SIG-M5 treated with dmso at 0.1 percent for 504 hours (cell line): ENCODE measurements at regions not wholly inside any gene's neighbourhood (a gene's known extent, or its start where the extent isn't known, plus 50 kb on each side); places are given as distances from the start of the nearest gene placed in this dataset.
"Not testable (repeated sequence)": the region's sequence is repeated elsewhere in the genome, so short reads cannot be mapped to it uniquely, and the experiment has no call there.

Experiments used
- DNase-seq: peaks from one replicate; lab custom pipeline; 2025; ENCODE audit not compliant: unreplicated experiment; lab: John Stamatoyannopoulos, UW

DNA sequence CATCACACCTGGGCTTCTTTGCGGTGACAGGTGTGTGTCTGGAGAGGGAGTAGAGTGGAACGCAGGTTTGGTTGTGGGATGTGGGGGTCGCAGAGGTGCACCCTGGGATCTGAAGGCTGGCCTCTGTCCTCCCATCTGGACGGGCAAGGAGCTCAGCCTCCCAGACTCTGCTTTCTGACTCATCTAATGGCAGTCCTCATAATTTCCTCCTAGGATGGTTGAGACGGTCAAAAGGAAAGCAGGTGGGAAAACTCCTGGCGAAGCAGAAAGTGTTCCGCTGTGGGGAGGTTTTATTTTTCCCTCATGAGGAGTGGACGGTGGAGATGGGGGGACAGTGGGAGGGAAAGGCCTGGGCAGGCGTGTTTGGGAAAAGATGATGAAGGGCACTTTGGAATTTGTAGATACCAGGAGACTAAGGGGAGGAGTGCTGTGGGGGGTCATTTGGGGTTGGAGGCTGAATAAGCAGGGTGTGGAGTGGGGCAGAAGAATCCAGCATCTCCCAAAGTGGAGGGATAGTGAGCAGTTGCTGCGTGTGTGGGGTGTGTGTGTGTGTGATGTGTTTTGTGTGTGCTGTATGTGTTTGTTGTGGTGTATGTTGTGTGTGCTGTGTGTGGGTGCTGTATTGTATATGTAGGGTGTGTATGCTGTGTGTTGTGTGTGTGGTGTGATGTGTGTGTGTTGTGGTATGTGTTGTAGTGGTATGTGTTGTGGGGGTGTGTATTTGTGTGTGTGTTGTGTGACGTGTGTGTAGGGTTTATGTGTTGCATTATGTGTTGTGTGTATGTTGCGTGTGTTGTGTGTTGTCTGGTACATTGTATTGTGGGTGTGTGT lies 97.2 kb upstream of the PODXL start:
- DNase-seq: no peak

DNA sequence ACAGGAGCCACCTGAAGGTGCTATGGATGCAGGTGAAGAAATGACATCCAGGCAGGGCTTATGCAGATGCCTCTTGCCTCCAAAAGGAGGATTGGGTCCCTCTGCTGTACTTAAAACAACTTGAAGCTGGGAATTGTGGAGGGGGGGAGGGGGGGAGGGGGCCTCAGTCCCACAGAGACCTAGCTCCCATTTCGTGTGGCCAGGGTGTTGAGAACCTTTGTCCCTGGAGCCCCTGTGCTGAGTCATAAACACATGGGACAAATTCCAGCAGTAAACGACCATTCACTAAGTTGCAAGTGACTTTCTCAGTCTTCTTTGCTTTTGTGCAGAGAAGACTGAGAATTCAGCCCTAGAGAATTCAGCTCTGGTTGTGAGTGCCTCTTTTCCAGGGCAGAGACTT lies 96.5 kb upstream of the PODXL start:
- DNase-seq: no peak

GRCh38 chr7:131652194-131652593 lies 95.8 kb upstream of the PODXL start:
- no peak for DNase-seq

DNA sequence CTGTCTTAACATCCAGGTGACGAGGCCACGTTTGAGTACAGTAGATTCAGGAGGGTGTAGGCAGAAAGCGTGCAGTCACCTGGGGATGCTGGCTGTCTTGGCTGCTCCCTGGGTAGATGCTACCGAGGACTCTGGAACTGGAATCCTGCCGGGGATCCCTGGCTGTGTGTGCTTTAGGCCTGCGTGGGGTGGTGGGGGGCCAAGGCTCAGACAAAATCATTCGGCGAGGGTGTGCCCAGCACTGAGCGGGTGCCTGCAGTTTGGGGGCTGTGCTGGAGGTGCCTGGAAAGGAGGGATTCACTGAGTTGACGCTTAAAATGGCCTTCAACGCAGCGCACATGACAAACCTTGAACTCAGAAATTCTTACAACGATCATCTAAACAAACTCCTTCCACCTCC lies 93.5 kb upstream of the PODXL start:
- no peak for DNase-seq

GRCh38 chr7:131649003-131649541 lies 92.6 kb upstream of the PODXL start:
- DNase-seq: no peak

DNA sequence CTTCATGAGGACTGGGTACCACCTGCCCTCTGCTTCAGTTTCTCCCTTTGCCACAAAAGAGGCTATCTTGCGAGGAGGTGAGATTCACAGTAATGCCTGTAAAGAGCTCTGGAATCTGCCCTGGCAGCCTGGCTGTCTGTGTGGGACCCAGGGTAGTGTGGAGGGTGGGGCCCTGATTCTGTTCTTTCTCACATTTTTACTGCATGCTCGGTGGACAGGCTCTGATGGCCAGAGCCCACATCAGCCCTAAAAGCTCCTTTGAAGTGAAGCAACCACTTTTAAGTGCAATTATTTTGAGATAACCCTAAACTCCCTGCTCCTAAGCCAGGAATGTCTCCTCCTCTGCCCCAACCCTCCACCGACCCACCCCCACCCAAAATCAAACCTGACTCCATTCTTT lies 92.1 kb upstream of the PODXL start:
- DNase-seq: no peak

GRCh38 chr7:131646203-131646602 lies 89.8 kb upstream of the PODXL start:
- no peak for DNase-seq

DNA sequence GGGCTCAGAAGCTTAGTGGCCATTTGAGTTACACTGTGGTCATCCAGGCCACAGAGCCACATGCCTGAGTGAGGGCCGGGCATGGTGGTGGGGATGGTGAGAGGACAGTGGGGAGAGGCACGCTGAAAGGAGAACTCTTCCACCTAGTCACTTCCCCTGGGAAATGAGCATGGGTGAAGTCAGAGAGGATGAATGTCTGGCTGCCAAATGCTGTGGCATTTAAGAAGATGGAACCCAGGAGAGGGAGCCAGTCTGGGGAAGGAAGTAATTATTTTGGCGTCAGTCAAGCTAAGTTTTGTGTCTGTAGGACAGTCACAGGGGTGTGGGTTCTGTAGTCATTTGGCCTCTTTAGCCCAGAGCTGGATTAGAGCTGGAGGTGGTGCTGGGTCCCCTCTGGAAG lies 86.0 kb upstream of the PODXL start:
- no peak for DNase-seq

DNA sequence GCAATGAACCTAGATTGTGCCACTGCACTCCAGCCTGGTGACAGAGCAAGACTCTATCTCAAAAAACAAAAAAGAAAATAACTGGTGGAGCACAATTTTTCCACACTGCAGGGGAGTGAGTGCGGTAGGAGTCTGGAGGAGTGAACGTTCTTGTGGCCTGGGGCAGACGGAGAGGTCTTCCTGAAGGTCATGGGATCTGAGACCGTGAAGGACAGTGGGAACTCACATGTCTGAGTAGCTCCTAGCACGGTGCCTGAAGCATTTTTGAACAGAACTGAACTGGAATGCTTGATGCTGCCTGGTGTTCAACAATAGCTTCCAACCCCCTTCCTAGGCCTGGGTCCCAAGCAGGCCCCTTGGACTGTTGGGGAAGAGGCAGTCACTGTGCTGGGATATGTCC lies 84.3 kb upstream of the PODXL start:
- DNase-seq: no peak

DNA sequence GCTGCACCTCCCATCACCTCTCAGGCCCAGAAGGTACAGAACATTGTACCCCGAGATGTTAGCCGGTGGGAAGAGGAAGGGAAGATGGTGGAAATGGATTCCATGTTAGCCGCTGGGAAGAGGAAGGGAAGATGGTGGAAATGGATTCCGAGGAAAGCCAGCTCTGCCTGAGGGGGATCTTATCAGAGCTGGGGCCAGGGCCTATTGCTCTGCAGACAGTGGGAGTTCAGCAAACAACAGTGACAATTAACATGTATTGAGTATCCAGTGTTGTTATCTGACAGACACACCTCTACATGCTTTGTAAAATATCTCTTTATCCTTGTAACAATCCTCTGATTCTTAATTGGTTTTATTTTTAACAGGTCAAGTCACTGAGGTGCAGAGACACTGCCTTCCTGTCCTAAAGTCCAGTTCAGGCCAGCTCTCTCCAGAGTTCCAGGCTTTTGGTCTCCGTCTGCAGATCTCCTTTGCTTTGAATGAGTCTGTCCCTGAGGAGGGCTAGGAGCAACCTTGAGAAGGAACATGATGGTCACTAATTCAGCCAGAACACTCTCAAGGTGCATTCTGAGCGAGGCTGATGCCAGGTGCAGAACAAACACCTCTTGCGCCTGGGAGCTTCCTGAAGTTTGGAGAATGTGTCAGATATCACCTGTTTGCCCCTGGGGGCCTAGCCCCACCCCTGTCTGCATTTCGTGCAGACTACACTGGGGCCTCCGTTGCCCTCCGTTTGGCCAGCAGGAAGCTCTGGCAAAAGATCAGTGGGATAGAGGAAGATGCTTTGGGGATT lies 82.4 kb upstream of the PODXL start:
- no peak for DNase-seq

DNA sequence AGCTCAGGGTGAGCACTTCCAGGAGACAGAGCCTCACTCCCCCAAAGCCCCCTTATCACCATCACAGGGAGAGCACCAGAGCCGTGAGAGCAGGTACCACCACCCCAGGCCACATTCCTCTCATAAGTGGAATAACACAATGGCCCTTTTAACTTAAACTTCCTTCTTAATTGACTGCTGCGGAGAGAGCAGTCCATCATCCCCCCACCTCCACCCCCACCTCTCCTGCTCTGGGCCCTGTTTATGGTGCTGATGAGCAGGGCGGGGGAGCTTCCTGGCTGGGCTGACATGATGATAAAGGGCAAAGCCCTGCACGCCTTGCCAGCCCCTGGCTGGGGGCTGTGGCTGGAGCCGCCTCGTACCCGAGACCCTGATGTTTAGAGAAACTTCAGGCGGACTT lies 81.4 kb upstream of the PODXL start:
- DNase-seq: no peak

DNA sequence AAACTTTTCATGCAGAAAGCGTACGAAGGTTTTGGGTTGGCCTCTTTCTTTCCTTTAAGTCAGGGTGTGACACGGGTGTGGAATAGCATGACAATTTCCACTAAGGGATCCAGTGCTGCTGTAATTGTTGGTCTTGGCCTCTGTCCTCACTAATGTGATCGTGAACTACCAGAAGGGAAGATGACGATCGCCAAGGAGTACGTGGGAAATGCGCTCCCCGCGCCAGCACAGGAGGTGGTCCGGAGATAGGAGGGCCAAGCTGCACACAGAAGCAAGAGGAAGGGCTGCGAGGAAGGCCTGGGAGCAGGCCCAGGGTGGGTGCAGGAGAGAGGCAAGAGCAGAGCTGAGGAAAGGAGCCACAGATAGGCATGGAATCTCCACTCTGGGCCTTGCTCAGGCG lies 79.7 kb upstream of the PODXL start:
- DNase-seq: no peak

GRCh38 chr7:131634197-131634596 lies 77.8 kb upstream of the PODXL start:
- DNase-seq: not testable (repeated sequence)

DNA sequence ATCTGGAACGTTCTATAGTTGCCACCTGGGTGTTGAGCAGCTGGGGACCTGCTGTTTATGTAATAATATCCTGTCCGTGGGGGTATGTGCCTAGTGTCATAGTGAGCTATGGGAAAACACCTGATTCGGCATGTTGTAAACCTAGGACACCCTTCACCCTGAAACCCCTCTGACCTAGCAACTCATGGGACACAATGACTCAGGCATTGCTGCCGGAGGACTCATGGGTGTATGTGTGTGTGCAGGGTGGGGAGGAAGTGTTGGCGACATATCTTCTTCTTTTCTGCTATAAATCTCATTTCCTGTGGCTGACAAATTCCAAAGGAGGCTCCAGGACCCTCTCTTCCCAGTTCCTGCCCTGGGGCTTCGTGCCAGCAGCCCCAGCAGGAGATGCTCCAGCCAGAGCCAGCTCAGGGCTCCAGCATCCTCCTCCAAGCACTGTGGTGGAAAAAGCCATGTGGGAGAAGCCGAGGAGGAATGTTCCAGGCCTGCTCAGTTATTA lies 77.0 kb upstream of the PODXL start:
- no peak for DNase-seq

- no peak for DNase-seq
Observed at GRCh38 chr7:131630427-131630826, 74.0 kb upstream of the PODXL start.

DNA sequence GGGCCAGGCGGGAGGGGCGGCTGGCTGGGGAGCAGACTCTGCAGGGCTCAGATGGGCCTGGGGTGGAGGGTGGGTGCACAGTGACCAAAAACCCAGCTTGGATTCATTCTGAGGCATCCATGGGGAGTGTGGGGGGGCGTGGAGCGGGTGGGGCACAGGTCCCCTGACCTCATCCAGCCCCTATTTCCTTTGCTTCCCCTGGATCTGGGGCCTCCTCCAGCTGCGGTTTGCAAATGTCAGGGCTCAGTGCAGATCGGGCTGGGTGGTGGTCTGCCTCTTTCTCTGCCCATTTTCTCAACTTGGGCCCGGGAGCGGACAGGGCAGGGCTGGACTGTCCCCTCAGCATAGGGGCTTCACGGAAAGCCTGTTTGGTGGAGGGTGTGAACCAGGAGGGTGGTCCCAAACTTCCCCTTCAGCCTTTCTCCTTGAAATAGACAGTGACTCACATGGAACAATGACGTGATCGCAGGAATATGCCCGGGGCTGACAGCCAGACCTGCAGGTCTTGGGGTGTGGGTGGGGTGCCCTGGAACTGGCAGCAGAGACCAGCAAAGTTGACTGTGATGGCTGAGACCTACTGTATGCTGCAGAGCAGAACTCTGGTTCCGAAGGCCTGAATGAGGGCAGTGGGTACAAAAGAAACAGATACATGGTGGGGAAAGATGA lies 72.9 kb upstream of the PODXL start:
- DNase-seq: no peak

DNA sequence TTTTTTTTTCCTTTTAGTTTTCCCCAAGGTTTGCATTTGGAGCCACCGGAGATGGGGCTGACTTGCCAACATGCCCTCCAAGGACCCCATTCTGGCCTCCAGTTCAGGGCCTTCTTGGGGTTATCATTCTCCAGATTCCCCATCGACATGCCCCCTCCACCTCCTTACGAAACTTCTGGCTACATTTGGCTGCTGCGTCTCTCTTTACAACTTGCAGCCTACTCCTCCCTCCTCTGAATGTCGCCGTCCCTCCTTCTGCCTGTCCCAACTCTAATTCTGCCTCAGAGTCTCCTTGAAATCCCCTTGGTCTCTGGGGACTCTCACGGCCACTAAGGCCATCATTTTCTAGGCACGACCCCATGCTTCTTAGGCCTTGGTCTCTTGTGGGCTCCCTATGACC lies 72.2 kb upstream of the PODXL start:
- no peak for DNase-seq

DNA sequence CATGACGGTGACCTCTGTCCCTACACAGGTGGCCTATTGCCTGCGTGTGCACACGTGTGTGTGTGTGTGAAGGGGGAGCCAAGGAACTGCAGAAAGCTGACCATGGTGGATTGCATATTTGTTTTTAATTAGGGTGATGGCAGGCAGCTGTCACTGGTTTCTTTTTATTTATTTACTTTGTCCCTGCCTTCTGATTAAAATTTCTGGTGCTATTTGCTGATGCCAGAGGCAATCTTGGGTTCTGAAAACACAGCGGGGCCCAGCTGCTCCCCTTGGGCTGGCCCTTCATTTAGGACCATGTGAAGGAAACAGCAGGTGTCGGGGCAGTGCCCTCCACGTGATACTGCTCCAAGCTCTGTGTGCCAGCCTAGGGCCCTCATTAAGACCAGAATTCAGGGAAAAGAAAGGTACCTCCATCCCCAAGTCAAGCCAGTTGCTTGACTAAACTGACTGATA lies 71.3 kb upstream of the PODXL start:
- DNase-seq: peak; percentile 5

DNA sequence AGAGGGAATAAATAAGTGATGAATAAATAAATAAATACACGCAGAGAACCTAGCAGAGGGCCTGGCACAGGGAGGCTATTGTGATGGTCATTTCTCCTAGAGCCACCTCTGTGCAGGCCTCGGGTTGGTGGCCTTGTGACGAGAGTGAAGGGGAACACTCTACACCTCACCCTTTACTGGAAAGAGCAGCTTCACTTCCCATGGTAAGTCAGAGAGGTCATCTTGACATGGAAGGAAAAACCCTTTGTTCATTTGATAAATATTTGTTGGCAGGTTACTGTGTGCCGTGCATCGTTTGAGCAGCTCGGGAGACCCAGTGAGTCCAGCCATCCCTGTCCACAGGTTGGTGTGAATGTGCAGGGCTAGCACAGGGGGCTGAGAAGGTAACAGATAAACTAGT lies 70.2 kb upstream of the PODXL start:
- DNase-seq: no peak

GRCh38 chr7:131625817-131626372 lies 69.5 kb upstream of the PODXL start:
- DNase-seq: no peak

DNA sequence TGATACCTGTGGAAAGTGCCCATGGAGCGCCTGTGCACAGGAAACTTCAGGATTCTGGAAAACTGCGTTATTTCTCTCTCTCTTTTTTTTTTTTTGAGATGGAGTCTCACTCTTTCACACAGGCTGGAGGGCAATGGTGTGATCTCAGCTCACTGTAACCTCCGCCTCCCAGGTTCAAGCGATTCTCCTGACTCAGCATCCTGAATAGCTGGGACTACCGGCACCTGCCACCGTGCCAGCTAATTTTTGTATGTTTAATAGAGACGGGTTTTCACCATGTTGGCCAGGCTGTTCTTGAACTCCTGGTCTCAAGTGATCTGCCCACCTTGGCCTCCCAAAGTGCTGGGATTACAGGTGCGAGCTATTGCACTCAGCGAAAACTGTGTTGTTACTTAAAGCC lies 68.9 kb upstream of the PODXL start:
- not testable (repeated sequence) for DNase-seq
